ENCODE measurements at regions not wholly inside any gene's neighbourhood (a gene's known extent, or its start where the extent isn't known, plus 50 kb on each side); places are given as distances from the start of the nearest gene placed in this dataset.

GRCh38 chr3:146777941-146778340 lies 172.8 kb upstream of the PLSCR5 start:
- TF ChIP-seq CTCF (IDR thresholded peaks at IDR 0.05) = no peak
- no peak for TF ChIP-seq TCF7L2 (IDR thresholded peaks at IDR 0.05; ENCODE audit: low read depth, low read length)
- TF ChIP-seq REST (IDR thresholded peaks at IDR 0.05; ENCODE audit: insufficient read depth in 1 of 2, low read depth in 2 of 2, low read length in 1 of 2) = no peak
- TF ChIP-seq POLR2AphosphoS5 (IDR thresholded peaks at IDR 0.05; ENCODE audit: low read depth, low read length) = no peak
